IgD-negative memory B cell (primary cell): ENCODE measurements at regions not wholly inside any gene's neighbourhood (a gene's known extent, or its start where the extent isn't known, plus 50 kb on each side); places are given as distances from the start of the nearest gene placed in this dataset.

ENCODE experiments used
- H3K27ac Mint-ChIP-seq, 3 donors: one replicate each; pipeline ENCODE4 v1.8.0; 2020 to 2022; ENCODE audit warnings: mild to moderate bottlenecking in 3 of 3, mixed read lengths in 3 of 3, moderate library complexity in 1 of 3
- H3K27me3 Mint-ChIP-seq: one replicate; pipeline ENCODE4 v1.8.0; 2021; ENCODE audit warnings: mixed read lengths
- H3K36me3 Mint-ChIP-seq: one replicate; pipeline ENCODE4 v1.8.0; 2020; ENCODE audit warnings: mild to moderate bottlenecking, mixed read lengths
- H3K4me1 Mint-ChIP-seq, 3 donors: one replicate each; pipeline ENCODE4 v1.8.0; 2020 to 2022; ENCODE audit warnings: mixed read lengths in 3 of 3, mild to moderate bottlenecking in 1 of 3
- H3K4me3 Mint-ChIP-seq, 4 donors: one replicate each; pipeline ENCODE4 v1.8.0; 2020 to 2022; ENCODE audit warnings: mild to moderate bottlenecking in 4 of 4, mixed read lengths in 4 of 4, moderate library complexity in 3 of 4
- H3K9me3 Mint-ChIP-seq, 3 donors: one replicate each; pipeline ENCODE4 v1.8.0; 2020 to 2021; ENCODE audit warnings: mixed read lengths in 3 of 3, mild to moderate bottlenecking in 1 of 3

DNA sequence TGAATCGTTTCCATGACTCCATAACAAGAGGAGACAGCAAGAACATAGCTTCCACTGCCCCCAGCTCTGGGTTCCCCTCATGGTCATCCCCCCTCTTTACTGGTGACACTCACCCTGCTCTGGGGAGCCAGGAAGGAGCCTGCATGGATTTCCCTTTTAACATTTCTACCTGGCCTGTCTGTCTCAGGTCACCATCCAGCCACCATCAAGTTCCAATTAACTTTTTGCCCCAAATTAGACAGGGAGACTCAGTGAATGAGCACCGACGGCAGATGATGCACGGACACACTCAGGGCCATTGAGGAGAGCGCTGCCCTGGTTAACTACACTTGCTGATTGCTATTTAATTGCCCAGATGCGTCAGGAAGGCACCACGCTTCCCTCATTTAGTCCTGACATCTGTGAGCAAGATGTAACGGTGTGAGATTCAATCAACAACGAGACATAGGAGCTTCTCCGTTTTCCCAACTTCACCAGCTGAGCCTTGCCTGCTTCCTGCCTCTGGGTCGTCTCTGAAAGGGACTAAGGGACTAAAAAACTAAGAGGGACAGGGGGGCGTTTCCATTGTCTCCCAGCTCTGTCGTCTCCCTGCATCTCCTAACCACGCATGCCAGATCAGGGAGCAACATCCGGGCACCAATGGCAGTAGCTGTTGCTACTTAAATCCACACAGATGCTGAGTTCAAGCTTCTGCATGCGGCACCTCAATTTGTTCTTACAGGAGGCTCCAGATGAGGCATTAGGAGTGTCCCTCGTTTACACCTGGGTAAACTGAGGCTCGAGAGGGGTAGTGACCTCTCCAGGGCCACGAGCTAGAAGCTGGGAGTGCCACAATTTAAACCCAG, 426.7 kb downstream of the NPHP4 start:
- Mint-ChIP-seq H3K4me1 (no peaks in the 10 kb centered on the region), H3K27ac (peak overlapping the region in 1 of 3 donors; percentile 59), H3K4me3 (no peak overlapping the region), H3K9me3 (peaks cover 2 to 15% (median 4%) of the 10 kb centered on the region in 3 donors), H3K27me3 (no peaks in the 10 kb centered on the region), H3K36me3 (no peaks in the 10 kb centered on the region)

DNA sequence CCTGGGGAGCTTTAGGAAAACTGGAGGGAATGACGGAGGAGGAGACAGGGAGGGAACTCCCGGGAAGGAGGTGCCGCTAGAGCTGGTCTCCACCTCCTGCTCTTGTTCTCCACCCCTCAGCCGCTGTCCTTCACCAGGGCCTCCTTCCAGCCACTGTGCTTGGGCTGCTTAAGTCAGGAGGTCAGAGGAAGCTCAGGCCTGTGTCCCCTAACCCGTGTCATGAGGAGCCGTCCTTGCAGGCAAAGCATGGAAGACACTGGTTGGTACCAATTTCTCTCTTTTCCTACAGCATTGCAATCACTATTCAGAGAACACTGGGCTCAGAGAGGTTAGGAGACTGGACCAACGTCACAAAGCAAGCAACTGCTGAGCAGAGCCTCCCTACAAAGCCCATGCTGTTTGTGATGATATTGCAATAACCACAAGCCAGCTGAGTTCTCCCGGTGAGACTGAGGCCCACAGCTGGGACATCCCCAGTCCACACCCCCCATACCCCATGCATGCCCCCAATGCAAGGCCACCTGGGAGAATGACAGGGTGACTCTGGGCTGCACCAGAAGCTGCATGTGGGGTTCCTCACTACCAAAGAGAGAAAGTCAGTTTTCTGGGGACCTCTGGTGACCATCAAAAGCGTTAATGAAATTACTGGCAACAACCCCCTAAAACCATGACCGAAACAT, 427.5 kb downstream of the NPHP4 start:
- H3K27me3 Mint-ChIP-seq: no peaks in the 10 kb centered on the region

DNA sequence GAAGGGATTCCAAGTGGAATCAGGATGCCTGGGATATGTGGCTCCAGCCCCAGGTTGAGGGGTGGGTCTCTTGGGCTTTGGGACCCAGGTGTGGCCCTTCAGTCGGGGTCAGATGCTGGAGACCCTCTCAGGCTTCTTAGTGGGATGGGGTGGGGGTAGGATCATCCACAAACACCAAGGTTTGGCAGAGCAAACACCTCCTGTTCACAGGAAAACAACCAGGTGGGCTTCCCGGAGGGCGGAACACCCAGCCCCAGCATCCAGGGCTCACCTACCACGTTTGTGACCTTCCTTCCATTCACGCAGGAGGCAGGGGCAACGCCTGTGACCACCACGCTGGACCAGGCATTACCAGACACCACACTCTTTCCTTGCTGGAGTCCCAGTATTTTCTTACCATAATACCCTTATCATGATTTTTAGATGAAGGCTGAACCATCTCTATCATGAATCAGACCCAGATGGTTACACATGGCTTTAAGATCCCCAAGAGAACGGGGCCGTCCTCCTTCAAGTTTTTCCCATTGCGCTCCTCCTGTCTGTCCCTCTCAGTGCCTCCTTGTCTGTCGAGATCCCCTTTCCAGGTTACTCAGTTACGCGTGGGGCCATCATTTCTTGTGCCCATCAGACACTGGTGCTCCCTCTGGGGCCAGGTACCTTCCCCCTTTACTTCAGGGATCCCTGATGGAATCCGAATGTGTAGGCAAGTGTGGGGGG, 428.2 kb downstream of the NPHP4 start:
- H3K27ac Mint-ChIP-seq: no peak overlapping the region
- no peaks in the 10 kb centered on the region for H3K27me3 Mint-ChIP-seq
- H3K36me3 Mint-ChIP-seq: no peaks in the 10 kb centered on the region
- H3K9me3 Mint-ChIP-seq: peaks cover under 1 to 15% (median 2%) of the 10 kb centered on the region in 3 donors
- no peak overlapping the region for H3K4me3 Mint-ChIP-seq
- no peaks in the 10 kb centered on the region for H3K4me1 Mint-ChIP-seq

More for the DNA sequence above, 427.5 kb downstream of the NPHP4 start:
- H3K36me3 Mint-ChIP-seq: no peaks in the 10 kb centered on the region
- peak overlapping the region in 1 of 3 donors; percentile 59 for H3K27ac Mint-ChIP-seq
- no peaks in the 10 kb centered on the region for H3K4me1 Mint-ChIP-seq
- H3K4me3 Mint-ChIP-seq: no peak overlapping the region
- peaks cover 2 to 15% (median 4%) of the 10 kb centered on the region in 3 donors for H3K9me3 Mint-ChIP-seq

DNA sequence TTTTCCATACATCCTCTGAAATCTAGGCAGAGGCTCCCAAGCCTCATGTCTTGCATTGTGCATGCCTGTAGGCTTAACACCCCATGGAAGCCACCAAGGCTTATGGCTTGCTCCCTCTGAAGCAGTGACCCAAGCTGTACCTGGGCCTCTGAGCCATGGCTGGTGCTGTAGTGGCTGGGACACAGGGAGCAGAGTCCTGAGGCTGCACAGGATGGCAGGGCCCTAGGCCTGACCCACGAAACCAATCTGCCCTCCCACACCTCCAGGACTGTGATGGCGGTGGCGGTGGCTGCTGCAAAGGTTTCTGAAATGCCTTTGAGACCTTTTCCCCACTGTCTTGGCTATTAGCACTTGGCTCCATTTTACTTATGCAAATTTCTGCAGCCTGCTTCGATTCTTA, 429.5 kb downstream of the NPHP4 start:
- Mint-ChIP-seq H3K4me1 (no peaks in the 10 kb centered on the region), H3K27me3 (no peaks in the 10 kb centered on the region), H3K36me3 (no peaks in the 10 kb centered on the region), H3K9me3 (peaks cover 2 to 17% (median 3%) of the 10 kb centered on the region in 3 donors), H3K27ac (no peak overlapping the region), H3K4me3 (no peak overlapping the region)

DNA sequence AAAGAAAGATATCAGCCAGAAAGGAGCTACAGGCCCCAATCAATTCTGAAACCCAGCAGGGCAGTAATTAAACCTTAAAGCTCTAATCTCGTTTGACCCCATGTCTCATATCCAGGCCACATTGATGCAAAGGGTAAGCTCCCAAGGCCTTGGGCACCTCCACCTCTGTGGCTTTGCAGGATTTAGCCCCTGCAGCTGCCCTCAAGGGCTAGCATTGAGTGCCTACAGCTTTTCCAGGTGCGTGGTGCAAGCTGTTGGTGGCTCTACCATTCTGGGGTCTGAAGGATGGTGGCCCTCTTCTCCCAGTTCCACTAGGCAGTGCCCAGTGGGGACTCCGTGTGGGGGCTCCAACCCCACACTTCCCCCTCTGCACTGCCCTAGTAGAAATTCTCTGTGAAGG, 429.9 kb downstream of the NPHP4 start:
- Mint-ChIP-seq H3K36me3 (no peaks in the 10 kb centered on the region), H3K4me1 (no peaks in the 10 kb centered on the region), H3K9me3 (peaks cover 2 to 17% (median 3%) of the 10 kb centered on the region in 3 donors), H3K27me3 (no peaks in the 10 kb centered on the region), H3K27ac (no peak overlapping the region), H3K4me3 (no peak overlapping the region)

DNA sequence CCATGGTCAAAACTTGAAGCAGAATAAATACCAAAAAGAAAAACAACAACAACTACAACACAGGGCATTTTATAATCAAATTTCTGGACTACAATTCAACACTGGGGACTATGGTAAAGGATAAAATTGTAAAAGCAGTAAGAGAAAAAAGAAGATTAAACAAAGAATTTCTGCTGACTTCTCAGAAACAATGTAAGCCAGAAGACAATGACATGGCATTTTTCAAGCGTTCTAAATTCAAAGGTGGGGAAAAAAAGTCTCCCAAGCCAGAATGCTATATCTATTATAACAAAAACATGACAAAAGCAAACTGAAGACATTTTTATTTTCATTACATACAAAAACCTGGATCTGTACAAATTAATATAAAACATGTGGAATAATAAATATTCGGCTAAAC, 433.1 kb downstream of the NPHP4 start:
- no peak overlapping the region for H3K27ac Mint-ChIP-seq

DNA sequence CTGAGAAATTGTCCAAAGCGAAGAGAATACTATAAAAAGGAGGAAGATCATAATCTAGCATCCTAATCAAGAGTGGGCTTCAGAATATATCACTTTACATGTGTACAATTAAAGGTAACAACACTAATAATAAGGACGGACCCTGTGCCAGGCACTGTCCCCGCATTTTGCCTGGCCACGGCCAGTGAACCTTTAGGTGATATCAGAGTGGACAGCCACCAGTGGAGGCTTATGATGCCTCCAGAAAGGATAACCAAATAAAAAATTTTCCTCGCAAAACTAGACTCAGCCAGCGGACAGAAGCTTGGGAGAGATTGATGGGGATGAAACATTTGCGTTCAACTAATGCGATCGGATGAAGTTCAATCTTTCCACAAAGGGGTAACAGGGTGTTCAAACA, 436.4 kb downstream of the NPHP4 start:
- H3K27me3 Mint-ChIP-seq: peaks cover 1% of the 10 kb centered on the region
- H3K27ac Mint-ChIP-seq: no peak overlapping the region
- peaks cover 3 to 12% (median 6%) of the 10 kb centered on the region in 3 donors for H3K9me3 Mint-ChIP-seq
- H3K36me3 Mint-ChIP-seq: no peaks in the 10 kb centered on the region
- no peaks in the 10 kb centered on the region for H3K4me1 Mint-ChIP-seq
- H3K4me3 Mint-ChIP-seq: no peak overlapping the region

More for the DNA sequence above, 433.1 kb downstream of the NPHP4 start:
- Mint-ChIP-seq H3K9me3 (peaks cover 3 to 17% (median 4%) of the 10 kb centered on the region in 3 donors), H3K36me3 (no peaks in the 10 kb centered on the region), H3K4me3 (peak overlapping the region in 1 of 4 donors; percentile 59), H3K4me1 (no peaks in the 10 kb centered on the region), H3K27me3 (no peaks in the 10 kb centered on the region)

DNA sequence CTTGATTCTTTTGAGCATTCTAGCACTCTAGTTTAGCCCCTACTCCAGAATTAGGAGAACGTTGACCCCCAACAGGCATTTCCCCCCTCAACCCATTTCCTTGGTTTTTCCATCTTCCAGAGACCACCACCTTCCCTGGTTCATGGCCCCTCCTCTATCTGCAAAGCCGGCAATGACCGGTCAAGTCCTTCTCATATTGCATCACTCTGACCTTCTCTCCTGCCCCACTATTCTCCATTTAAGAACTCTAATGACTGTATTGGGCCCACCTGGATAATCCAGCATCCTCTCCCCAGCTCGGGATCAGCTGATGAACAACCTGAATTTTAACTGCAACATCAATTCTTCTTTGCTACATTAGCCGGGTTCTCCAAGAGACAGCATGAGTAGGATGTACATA, 437.4 kb downstream of the NPHP4 start:
- H3K27ac Mint-ChIP-seq: no peak overlapping the region
- no peaks in the 10 kb centered on the region for H3K36me3 Mint-ChIP-seq

DNA sequence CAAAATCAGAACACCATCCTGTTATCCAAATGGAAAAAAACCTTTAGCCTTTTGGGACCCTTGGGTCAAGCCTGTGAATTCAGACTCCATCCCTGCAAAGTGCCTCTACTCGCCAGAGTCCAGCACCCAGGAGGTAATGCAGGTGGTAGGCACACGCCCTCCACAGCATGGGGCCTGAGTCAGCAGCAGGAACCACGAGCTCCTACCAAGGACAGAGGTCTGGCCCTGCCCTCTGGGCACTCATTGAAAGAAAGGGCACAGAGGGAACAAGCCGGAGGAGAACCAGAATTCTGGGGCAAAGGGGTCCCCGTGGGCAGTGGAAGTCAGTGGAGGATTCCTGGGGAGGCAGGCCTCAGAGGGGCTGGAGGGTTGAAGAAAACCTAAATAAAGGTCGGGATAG, 438.1 kb downstream of the NPHP4 start:
- Mint-ChIP-seq H3K4me1 (no peaks in the 10 kb centered on the region), H3K36me3 (no peaks in the 10 kb centered on the region), H3K27me3 (peaks cover 1% of the 10 kb centered on the region), H3K4me3 (no peak overlapping the region), H3K27ac (no peak overlapping the region), H3K9me3 (peaks cover 3 to 12% (median 10%) of the 10 kb centered on the region in 3 donors)

More for the DNA sequence above, 437.4 kb downstream of the NPHP4 start:
- Mint-ChIP-seq H3K9me3 (peaks cover 3 to 12% (median 11%) of the 10 kb centered on the region in 3 donors), H3K4me3 (no peak overlapping the region), H3K27me3 (peaks cover 1% of the 10 kb centered on the region), H3K4me1 (no peaks in the 10 kb centered on the region)

DNA sequence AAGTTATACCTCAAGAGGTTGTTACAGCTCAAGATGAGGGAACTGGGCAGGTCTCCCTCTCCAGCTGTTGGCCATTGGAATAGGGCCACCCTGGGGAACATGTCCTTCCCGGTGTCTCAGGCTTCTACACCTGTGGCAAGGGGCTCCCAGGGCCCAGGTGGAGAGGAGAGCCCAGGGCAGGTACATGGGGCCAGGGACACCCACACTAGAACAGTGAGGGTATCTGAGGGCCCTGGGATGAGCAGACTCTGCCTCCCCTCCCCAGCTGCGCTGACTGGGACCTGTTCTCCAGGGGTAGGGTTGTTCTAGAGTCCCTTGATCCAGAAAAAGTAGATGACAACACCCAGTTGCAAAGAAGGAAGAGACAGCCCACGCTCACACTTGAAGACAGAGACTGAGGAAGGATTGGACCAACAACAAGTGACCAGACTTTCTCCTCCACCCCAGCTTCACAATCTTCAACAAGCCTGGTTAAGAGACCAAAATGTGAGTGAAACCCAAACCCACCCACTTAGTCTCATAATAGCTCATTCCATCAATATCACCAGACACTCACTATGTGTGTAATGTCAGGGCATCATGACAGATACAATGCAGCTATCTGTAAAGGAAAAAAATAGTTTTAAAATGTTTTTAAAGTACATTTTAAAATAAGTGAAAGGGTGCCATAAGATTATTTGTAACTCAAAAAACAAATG, 439.3 kb downstream of the NPHP4 start:
- Mint-ChIP-seq H3K9me3 (peaks cover 0 to 10% (median 0%) of the 10 kb centered on the region in 3 donors), H3K4me1 (no peaks in the 10 kb centered on the region), H3K4me3 (no peak overlapping the region), H3K36me3 (no peaks in the 10 kb centered on the region), H3K27ac (no peak overlapping the region), H3K27me3 (peaks cover 1% of the 10 kb centered on the region)

DNA sequence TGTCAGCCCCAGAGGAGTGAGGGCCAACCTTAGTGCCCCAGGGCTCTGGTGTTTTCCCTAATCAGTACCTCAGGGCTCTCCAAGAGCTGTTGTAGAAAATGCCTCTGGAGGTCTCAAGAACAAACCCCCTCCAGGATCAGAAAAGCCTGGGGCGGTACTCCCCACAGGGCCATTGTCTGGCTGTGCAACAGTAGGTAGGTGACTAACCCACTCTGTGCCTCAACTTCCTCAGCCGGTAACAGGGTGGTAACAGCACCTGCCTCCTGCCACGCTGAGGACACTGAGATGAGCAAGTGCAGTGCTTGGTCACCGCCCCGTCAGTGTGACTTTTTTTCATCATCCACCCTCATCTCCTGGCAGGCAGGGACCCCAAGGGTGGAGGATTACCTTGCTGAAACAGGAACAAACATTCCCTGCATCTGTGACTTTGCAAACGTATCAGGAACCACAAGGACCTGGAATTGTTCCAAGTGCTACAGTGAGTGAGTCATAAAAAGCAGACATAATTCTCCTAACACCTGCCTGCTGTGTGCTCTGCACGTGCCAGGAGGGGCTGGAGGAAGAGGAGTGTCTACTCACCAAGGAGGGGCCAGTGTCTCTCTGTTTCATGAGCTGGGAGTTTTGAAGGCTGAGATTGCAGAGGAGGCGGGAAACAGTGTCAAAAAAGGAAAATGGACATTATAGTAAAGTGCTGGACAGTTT, 440.8 kb downstream of the NPHP4 start:
- H3K4me1 Mint-ChIP-seq: no peaks in the 10 kb centered on the region
- peaks cover 0 to 10% (median 0%) of the 10 kb centered on the region in 3 donors for H3K9me3 Mint-ChIP-seq
- peaks cover 1% of the 10 kb centered on the region for H3K27me3 Mint-ChIP-seq
- H3K4me3 Mint-ChIP-seq: no peak overlapping the region
- no peak overlapping the region for H3K27ac Mint-ChIP-seq
- H3K36me3 Mint-ChIP-seq: no peaks in the 10 kb centered on the region

DNA sequence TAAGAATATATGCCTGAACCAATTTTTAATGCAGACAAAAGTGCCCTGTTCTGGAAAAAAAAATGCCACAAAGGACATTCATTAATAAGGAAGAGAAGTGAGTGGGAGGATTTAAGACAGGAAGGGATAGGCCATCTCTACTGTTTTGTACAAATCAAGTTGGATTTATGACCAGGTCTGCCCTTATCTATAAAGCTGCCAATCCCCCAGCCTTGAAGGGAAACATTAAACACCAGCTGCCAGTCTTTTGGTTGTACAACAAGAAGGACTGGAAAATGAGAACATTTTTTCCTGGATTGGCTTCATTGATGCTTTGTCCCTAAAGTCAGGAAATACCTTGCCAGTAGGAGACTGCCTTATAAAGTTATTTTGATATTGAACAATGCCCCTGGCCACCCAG, 444.0 kb downstream of the NPHP4 start:
- no peak overlapping the region for H3K4me3 Mint-ChIP-seq
- H3K27ac Mint-ChIP-seq: no peak overlapping the region
- H3K27me3 Mint-ChIP-seq: peaks cover 3% of the 10 kb centered on the region
- peaks cover 0 to 6% (median 3%) of the 10 kb centered on the region in 3 donors for H3K9me3 Mint-ChIP-seq
- H3K36me3 Mint-ChIP-seq: no peaks in the 10 kb centered on the region
- no peaks in the 10 kb centered on the region for H3K4me1 Mint-ChIP-seq

DNA sequence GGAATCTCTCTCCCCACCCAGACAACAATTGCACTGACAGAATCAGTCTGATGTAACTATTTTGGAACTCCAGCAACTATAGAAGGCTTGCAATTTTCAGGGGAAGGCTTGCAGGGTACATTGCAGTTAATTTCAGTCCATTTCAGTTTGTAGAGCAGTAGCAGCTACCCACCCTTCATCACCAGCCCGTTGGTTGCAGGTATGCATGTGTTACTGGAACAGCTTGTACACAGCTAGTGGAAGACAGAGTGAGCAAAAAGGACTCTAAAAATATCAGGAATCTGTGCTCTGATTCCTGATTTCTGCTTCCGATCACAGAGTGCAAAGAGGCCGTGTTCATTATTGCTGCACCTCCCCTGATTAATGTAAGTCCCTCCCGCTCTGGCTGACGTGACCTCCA, 449.0 kb downstream of the NPHP4 start:
- Mint-ChIP-seq H3K4me3 (no peak overlapping the region), H3K9me3 (peaks cover 0 to 11% (median 0%) of the 10 kb centered on the region in 3 donors), H3K27me3 (peaks cover 3% of the 10 kb centered on the region), H3K4me1 (no peaks in the 10 kb centered on the region), H3K27ac (no peak overlapping the region), H3K36me3 (no peaks in the 10 kb centered on the region)

DNA sequence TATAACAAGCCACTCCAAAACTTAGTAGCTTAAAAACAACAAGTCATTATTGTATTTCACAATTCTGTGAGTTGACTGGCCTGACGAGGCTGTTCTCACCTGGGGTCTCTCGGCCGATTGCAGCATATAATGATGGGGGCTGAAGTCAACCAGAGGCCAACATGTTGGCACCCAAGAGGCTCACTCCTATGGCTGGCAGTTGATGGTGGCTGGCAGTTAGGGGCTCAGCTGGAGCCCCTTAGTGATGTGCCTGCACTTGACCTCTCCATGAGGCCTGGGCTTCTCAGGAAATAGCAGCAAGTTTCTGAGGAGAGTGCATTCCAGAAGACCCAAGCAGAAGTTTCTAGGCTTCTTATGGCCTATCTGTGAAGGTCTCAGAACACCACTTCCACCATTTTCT, 459.4 kb downstream of the NPHP4 start:
- Mint-ChIP-seq H3K27me3 (peaks cover 9% of the 10 kb centered on the region), H3K36me3 (no peaks in the 10 kb centered on the region), H3K4me1 (peaks cover 0 to 1% (median 0%) of the 10 kb centered on the region in 3 donors), H3K9me3 (peaks cover 0 to 12% (median 11%) of the 10 kb centered on the region in 3 donors), H3K4me3 (no peak overlapping the region), H3K27ac (no peak overlapping the region)
